Activated CD4-positive, CD25-positive, alpha-beta regulatory T cell treated with anti-CD3 and anti-CD28 coated beads, Interleukin-2, amount 50 U/mL, for 24 hours (primary cell): ENCODE measurements at regions not wholly inside any gene's neighbourhood (a gene's known extent, or its start where the extent isn't known, plus 50 kb on each side); places are given as distances from the start of the nearest gene placed in this dataset.
"Not testable (repeated sequence)": the region's sequence is repeated elsewhere in the genome, so short reads cannot be mapped to it uniquely, and the experiment has no call there.

ENCODE experiments used
- ATAC-seq, 2 donors: fragments of 150-1000 bp; cut with Tn5 transposase; one replicate each; pipeline ENCODE4 v1.10.0; 2021; ENCODE audit warnings: mild to moderate bottlenecking in 1 of 2, moderate library complexity in 1 of 2

DNA sequence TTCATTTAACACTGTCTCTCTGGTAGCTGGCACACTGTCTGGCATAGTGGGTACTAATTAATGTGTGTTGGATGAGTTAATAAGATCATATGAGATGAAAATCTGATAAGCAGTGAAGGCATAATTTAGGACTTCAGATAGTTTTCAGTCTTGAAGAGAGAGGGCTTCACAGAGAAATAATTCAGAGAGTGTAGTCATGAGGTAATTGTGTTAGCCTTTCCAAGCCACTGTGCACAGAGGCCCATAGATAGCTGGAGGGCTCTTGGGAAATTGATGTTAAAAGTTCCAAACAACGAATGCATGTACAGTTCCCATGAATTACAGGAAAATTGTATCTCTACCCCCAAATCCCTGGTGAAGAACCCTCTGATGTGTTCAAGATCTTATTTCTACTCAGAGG, 133.8 kb upstream of the HMGA2 start:
- no peak for ATAC-seq

DNA sequence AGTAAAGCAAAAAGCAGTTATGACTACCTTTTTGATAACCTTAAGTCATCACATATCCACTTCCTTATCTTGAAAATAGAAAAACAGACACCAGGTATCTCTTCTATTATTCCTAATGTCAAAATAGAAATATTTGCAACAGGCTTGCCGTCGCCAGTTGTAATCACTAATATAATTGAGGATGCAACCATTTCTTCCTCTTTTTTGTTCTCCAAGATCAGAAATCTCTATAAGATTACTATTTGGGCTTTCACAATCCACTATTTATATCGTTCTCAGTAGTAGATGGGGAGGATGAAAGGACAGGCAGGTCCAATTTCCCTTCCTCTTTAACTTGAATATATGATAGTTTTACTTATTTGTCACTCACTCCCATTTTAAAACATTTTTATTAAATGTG, 130.2 kb upstream of the HMGA2 start:
- ATAC-seq, result no peak

DNA sequence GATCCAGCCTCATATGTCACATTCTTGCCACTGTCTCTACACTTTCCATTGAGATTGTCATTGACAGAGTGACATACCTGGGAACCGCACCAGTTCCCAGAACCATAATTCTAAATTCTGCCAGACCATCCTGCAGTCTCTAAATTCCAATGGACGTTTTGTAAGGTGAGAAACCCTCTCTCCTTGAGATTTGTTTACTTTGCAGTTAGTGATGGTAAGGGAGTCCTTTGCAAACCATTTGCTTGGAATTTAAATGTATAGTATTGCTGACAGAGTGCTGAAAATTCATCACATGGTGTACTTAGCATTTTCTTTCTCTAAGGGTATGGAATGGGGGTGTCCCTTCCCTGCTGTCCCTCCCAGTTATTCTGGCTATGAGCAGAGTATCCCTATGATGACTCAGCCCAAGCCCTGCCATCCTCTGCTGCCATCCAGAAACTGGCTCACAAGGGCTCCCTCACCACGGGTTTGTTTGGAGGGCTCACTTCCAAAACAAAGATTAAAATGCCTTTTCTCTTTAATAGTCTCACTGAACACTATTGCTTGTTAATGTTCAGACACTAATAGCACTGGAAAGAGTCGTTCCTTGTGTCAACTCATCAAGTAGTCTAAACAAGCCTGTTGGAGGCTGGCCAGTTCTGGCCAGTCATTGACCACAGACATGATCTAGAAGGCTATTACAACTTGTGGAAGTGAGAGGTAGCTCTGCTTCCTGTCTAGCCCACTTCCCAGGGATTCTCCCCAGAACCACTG, 129.0 kb upstream of the HMGA2 start:
- no peak for ATAC-seq

DNA sequence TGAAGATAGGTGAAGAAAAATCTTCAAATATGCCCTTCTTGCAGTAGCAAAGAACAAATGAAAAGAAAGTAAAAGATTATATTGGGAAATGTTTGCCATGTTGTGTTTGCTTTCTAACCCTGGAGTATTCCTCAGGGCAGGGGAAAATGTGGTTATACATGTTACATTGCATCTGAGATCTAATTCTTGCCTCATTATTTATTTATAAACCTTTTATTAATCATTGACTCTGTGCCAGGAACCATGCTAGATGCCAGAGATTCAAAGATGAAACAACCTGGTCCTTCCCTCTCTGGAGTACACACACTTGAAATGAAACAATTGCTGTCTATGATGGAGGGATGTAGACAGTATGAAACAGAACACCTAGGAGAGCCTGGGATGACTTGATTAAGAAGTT, 128.1 kb upstream of the HMGA2 start:
- no peak for ATAC-seq

DNA sequence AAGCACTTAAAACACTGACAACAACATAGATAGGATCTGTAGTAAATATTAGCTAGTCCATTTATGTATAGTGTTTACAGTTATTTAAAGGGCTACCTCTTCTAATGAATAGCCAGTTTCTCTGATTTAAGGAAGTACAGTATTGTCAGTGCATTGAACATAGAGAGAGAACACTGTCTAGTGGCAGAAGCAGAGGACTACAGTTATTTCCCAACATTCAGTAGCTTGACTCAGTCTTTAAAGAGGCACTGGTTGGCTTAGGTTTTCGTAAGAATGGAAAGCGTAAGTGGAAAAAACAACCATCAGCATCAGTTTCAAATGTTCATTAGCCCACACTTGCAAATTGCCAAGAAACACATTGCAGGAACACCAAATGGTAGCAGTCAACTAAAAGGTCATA, 125.0 kb upstream of the HMGA2 start:
- no peak for ATAC-seq

DNA sequence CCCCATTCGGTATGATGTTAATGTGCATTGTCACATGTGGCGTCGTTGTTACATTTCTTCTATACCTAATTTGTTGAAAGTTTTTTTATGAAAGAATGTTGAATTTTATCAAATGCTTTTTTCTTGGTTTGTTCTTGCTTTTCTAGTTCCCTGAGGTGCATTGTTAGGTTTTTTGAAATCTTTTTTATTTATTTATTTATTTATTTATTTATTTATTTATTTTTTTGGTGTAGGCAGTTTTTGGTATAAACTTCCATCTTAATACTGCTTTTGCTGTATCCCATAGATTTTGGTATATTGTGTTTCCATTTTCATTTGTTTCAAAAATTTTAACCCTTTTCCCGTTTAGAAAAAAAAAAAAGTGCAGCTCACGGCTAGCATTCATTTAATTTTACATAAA, 121.1 kb upstream of the HMGA2 start:
- no peak for ATAC-seq

DNA sequence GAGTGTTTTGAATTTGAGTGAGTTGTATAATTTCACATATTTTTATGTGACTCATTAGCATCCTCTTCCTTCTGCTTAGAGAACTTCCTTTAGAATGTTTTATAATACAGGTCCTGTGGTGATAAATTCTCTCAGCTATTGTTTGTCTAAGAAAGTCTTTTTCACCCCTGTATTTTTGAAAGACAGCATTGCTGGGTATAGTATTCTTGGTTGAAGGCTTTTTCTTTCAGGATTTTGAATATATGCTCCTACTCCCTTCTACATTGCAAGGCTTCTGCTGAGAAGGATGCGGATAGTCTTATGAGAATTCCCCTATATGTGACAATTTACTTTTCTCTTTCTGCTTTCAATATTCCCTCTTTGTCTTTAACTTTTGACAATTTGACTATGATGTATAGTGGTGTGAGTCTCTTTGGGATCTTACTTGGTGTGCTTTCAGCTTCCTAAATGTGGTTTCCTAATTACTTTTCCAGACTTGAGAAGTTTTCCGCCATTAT, 118.9 kb upstream of the HMGA2 start:
- no peak for ATAC-seq

DNA sequence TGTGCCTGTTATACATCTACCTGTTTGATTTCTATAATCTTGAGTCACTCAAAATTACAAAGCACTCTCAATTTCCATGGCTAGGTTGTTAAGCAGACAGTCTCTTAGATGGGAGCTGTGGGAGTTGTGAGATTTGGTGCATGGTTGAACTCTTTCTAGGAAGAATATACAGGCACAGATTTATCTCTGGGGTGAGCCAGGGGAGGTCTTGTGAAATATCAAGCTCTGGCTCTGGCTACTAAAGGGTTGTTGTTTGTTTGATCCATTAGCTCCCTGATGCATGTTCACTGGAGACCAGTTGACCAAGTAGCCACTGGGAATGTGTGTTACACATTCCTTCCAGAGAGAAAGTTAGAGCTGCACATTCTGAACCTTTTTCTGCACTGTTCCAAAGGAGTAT, 117.2 kb upstream of the HMGA2 start:
- ATAC-seq, result no peak

DNA sequence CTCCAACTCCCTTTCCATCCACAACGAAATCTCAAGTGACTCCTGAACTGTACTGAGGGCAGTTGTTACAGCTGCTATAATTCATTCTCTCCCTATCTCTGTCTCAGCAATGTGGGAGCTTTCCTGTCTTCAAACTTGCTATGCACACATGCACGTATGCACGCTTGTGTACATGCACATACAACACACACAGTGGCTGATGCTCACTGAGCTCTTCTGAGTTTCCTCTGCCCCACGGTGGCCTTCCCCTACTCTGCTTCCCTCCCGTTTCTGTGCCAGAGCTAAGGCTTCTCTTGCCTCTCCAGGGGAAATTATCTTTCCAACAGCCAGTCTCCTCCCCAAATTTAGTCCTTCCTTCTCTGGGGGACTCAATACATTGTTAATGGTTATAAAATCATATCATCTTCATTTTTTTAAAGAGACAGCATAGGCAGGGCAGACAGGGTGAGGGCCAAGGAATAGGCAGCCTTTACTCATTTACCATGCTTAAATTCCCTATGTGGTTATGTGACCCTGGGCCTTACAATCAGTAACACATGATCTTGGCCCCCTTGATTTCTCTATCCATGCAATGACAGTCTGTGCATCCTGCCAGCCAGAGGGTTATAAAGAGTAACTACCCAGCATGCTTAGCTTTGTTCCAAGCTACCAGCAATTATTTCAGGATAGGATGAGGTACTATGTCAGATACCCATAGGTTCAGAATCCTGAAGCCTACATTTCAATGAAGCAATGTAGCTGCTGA, 111.9 kb upstream of the HMGA2 start:
- ATAC-seq, result no peak

DNA sequence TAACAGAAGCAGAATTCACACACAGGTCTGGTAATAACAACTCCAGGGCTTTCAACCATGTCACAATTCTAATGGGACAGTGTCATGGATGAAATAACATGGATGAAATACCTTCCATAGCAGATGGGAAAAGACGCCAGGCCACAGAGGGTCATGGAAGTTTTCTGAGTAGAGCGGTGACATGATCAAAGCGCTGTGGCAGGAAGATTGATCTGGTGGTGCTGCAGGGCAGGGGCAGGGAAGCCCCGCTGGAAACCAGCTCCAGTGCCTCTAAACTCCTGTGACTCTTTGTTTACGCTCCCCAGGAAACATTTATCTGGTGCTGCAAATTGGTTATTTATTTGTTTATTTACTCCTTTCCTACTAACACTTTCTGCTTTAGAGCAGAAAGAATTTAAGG, 108.3 kb upstream of the HMGA2 start:
- ATAC-seq, result no peak

DNA sequence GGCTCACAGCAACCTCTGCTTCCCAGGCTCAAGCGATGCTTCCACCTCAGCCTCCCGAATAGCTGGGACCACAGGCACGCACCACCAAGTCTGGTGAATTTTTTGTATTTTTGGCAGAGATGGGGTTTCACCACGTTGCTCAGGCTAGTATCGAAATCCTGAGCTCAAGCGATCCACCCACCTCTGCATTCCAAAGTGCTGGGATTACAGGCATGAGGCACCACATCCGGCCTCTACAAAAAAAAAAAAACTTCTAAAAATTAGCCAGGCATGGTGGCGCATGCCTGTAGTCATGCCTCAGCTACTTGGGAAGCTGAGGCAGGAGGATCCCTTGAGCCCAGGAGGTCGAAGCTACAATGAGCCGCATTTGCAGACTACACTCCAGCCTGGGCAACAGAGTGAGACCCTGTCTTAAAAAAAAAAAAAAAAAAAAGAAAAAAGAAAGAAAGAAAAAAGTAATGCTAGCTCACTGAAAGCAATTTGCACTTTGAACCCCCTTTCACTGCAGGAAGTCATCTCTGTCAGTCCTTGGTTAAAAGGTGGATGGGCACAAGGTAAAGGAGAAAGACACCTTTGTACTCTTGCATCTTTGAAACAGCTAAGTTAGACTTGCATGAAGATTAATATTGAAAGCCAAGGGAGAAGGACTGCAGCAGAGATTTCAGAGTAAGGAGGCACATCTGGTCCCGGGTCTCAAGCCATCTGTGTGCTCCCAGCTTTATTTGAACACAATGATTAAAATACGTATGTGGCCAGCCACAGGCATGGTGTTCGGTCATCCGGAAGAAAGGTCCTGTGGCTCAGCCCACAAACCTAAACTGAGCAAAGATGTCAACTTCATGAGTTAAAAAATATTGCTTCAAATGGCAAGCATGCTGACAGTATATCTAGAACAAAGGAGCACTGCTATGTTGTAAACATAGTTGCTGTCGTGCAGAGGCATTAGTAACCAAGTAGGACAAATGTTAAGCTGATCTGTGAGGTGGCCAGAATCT, 103.8 kb upstream of the HMGA2 start:
- ATAC-seq, result no peak

DNA sequence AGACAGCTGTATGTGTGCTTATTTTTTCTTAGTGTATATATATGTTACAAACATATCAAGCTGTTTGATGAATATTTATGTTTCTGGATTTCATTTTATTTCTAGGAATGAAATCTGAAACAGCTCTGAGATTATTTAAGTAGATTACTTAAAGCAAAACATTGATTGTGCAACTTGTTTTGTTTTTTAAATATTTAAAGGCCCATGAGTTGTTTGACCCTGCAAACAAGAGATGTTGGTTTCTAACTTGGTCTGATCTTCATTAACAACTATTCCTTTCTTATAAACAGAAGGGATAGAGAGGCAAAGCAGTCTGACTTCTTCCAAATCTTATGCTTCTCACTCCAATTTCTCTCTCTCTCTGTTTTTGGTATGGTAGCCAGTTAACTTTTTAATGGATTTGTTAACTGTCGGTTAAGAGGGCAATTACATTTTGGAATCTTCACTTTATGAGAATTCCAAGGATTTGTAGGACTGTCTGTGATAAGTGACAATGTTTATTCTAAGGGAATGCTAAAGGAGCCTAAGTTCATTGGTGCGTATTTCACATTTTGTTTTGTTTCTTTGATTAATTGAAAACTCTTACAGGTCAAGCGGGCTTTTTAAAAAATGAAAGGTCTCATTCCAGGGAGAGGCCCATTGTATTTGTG, 102.6 kb upstream of the HMGA2 start:
- no peak for ATAC-seq

DNA sequence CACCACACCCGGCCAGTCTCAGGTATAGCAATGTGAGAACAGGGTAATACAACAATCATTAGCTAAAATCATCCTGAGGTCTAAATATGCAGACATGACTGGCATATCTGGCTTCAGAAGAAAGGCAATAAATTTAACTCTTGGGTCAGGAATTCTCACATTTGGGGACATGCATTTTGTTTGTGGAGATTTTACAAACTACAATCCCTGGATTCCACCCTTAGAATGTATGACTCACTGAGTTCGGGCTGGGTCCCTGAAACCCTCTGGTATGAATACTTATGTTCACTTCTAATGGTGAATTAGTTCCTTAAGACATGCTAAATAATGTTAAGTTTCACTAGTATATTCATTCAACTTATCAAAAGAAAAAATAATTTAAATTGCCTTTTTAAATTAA, 98.9 kb upstream of the HMGA2 start:
- ATAC-seq, result no peak

DNA sequence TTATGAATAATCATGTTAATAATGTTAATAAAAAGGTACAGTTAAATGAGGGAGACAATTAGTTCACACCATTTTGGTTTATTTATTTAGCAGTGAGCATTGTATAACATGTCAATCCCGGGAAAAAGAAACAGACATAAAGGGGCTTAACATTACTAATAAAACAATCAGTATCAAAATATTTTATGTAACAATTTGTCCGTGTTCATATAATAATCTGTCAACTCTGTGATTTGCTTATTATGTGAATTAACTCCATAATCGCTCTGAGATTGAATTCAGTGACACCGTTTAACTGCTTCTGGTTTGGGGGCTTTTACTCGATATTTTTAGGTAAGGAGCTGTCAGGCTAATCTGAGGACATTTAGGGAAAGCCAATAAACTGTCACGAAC, 95.8 kb upstream of the HMGA2 start:
- no peak for ATAC-seq

DNA sequence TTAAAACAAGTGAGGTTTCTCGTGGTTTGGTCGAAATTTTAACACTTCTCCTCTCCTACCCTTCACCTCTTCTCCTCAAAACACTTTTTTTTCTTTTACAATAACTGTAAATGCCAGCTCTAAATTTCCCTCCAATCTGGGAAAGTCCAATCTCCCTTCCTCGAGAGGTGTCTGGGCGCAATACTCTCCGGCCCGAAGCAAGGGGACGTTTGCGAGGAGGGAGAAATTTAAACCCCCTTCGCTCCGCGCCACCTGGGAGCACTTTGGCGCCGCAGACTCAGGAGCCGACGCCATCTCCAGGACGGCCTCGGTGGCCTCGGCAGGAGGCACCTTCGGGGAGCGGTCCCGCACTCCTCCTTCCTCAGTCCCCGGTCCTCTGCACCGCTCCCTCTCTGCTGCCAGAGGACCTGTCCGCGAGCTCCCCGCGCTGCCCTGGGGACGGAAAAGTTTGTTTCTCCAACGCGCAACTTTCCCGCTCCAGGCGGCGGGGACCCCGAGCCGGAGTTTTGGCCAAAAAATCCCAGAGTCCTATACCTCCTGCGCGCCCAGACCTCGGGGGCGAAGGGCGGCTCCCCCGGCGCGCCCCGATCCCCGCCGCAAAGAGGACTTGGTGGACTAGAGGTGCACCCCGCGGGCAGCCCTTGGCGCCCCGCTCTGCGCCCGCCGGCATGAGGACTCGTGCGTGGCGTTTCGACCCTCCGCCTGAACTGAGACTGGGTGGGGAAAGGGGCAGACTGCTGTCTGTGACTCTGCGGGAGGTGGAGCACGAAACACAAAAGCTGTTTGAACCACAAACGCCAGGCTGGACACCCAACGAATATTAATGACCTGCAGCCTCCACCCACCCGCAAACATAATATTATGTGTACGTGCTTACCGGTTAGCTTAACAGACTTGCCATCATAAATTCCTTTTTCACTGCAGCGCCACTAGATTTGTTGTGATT, 95.2 kb upstream of the HMGA2 start:
- ATAC-seq, result no peak

DNA sequence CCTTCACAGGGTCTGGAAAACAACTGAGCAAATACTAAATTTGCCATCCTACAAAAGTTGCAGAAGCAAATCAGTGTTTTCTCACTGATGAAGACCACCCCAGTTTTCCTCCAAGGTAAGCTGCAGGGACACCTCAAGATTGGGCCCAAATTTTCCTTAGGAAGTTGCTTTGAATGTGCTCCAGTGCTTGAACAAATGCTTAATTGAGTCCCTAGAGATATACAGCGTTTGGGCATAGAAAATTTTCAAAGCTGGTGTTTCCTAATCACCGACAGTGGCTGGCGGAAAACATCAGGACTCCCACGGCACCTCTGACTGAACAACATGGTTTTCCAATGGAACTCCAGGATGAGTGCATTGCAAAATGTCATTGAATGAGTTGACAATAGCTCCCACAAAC, 92.5 kb upstream of the HMGA2 start:
- no peak for ATAC-seq

DNA sequence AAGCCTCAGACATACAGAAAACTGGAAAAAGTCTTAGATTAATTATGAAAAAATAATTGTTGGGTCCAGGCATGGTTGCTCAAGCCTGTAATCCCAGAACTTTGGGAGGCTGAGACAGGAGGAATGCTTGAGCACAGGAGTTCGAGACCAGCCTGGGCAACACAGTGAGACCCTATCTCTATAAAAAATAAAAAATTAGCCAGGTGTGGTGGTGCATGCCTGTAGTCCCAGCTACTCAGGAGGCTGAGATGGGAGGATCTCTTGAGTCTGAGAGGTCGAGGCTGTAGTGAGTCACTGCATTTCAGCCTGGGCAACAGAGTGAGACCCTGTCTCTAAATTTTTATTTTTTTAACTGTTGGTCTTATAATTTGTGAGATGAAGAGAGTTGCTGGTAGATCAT, 90.6 kb upstream of the HMGA2 start:
- ATAC-seq, result not testable (repeated sequence)

DNA sequence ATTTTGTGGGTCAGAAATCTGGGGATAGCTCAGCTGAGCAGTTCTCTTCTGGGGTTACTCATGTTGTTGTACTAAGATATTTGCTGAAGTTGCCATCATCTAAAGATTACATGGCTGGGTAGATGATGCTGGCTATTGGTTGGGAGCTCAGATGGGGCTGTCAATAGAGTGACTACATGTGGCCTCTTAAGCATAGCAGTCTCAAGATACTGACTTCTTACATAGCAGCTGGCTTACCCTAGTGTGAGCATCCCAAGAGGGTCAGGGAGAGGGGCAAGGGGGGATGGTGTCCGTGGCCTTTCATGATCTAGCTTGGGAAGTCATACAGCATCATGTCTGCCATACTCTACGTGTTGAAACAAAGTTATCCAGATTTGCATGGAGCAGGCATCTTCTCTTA, 90.1 kb upstream of the HMGA2 start:
- no peak for ATAC-seq

DNA sequence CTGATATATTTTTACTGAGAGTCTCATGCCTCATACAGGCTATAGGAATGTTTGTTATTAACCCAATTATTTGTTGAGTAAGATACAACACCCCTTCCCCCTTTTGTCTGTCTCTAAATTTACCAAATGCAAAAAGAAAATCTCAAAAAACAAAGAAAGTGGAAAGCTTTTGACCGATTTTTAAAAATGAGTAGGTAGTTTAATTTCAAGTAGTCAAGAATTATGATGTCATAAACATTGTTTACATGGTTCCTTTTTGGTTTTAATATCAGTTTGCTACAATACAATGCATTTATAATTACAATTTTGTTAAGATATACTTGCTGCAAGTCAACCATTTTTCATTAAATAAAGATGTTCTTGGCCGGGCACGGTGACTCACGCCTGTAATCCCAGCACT, 84.7 kb upstream of the HMGA2 start:
- no peak for ATAC-seq

DNA sequence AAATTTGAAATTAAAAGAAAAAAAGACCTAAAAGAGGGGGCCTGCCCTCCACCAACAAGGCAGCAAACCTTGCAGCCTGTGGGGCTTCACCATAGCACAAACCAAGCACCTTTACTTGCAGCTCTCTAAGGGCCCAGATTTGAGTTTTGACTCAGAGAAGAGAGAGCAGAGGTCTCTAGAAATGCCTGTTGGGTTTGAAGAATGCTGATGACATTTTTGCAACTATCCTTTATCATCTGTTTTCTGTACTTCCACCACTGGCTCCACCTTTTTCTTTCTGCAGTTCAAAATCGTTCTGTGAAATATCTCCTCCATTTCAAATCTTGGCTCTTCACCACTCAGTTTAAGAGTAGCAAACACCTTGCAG, 83.8 kb upstream of the HMGA2 start:
- ATAC-seq, result no peak

DNA sequence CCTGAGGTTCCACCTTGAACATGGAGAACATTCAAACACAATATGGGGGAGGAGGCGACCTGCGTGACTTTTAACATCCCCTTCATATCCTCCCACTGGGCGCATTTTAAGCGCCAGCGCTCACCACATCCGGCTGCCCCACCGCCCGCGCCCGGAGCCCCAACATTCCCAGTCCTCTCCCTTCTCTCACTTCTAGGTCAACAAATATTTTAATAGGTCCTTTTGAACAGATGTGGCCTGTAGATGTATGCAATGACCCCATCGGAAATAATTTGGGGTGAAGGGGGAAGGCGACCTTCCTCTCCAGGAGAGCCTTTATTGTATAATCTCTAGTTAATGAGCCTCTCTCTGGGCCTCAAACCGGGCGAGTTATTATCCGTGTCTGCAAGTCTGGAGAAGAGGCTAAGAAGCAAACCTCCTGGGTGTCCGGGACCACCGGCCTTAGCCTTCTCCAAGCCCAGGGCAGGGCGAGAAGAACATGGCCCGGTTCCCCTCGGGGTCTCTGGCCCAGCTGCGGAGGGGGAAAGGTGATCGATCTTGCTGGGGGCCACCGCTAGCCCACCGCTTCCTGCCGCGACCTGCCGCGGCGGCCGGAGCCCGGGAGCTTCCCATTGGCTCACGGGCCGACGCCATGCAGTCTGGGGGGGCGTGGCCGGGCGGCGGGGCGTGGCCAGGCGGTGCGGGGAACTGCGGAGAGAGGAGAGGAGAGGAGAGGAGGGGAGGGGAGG, 83.2 kb upstream of the HMGA2 start:
- peak; percentile 28 to 41 for ATAC-seq
